GM19463 (cell line): ENCODE measurements at regions not wholly inside any gene's neighbourhood (a gene's known extent, or its start where the extent isn't known, plus 50 kb on each side); places are given as distances from the start of the nearest gene placed in this dataset.
"Not testable (repeated sequence)": the region's sequence is repeated elsewhere in the genome, so short reads cannot be mapped to it uniquely, and the experiment has no call there.

Experiments
- ATAC-seq: cut with Tn5 transposase; IDR thresholded peaks from one replicate; pipeline ENCODE4 v1.9.1; 2021; ENCODE audit warnings: mild to moderate bottlenecking, moderate library complexity; ENCODE audit not compliant: unreplicated experiment

DNA sequence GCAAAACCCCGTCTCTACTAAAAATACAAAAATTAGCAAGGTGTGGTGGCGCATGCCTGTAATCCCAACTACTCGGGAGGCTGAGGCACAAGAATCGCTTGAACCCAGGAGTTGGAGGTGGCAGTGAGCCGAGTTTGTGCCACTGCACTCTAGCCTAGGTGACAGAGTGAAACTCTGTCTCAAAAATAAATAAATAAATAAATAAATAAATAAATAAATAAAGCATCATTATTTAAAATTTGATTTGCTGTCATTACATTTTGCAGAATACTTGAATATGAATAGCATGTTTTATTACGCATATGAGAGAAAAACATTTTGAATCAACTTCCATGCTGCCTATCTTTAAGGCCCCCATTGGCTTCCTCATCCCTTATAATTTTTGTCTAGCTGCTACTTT, 53.4 kb upstream of the MED14 start:
- not testable (repeated sequence) for ATAC-seq

DNA sequence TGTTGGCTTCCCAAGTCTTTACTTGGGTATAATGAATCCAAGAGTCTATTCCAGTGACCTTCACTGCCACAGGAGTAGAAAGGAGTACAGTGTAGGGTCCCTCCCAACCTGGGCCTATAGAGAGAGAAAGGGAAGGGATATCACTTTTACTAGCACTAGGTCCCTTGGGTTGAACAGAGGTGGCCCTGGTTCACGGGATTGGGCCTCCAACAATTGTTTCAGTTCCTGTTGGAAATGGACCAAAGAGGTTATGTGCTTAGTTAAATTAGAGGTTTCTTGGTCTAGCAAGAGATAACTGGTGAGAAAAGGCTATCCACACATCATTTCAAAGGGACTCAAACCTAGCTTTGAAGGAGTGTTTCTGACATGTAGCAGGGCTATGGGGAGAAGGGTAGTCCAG, 57.1 kb upstream of the MED14 start:
- ATAC-seq = no peak

DNA sequence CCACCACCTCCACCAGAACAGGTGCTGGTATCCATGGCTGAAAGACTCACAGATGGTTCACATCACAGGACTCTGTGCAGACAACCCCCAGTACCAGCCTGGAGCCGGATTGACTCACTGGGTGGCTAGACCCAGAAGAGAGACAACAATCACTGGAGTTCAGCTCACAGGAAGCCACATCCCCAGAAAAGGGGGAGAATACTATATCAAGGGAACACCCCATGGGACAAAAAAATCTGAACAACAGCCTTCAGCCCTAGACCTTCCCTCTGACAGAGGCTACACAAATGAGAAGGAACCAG, 59.4 kb upstream of the MED14 start:
- not testable (repeated sequence) for ATAC-seq

DNA sequence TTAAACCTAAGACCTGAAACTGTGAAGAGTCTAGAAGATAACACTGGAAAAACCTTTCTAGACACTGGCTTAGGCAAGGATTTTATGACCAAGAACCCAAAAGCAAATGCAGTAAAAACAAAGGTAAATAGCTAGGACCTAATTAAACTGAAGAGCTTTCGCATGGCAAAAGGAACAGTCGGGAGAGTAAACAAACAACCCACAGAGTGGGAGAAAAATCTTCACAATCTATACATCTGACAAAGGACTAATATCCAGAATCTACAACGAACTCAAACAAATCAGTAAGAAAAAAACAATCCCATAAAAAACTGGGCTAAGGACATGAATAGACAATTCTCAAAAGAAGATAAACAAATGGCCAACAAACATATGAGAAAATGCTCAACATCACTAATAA, 64.4 kb upstream of the MED14 start:
- not testable (repeated sequence) for ATAC-seq

GRCh38 chrX:40805404-40805803, 70.1 kb upstream of the MED14 start:
- ATAC-seq = no peak

GRCh38 chrX:40806513-40807220, 71.3 kb upstream of the MED14 start:
- no peak for ATAC-seq

DNA sequence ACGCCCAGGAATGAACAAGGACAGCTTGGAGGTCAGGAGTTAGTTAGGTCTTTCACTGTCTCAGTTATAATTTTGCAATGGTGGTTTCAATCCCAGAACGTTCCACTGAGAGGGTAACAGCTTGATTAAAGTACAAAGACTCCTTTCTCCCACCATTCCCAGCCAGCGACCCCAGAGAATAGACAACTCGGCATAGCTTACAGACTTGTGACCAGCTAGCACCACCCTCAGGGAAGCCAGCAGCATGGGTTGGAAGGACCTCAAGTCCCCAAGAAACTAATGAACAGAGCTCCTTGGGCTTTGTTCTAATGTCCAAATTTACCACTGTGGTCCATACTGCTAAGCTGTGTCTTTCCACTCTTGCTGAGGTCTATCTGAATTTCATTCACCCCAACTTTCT, 72.0 kb upstream of the MED14 start:
- no peak for ATAC-seq

GRCh38 chrX:40808203-40808602, 72.9 kb upstream of the MED14 start:
- ATAC-seq = no peak

GRCh38 chrX:40809210-40809609, 73.9 kb upstream of the MED14 start:
- no peak for ATAC-seq

- ATAC-seq = not testable (repeated sequence)
Observed at GRCh38 chrX:40815045-40815444, 79.7 kb upstream of the MED14 start.

DNA sequence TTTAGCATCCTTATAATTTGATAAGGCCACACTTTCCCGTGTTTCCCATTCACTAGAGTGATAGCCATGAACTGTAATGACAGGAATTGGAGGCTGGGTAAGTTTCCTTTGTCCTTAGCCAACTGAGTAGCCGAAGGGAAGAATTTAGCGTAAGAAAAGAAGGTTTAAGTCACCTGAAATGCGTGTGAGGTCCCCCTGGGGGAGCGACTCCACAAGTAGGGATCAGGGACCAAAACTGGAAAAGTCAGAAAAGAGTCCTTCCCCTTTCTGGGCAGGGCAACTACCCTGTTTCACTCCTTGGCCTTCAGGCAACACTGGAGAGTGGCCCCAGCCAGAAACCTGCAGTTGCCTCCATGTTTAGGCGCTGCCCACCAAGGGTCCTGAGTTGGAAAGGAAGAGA, 81.6 kb upstream of the MED14 start:
- no peak for ATAC-seq

- ATAC-seq = no peak
Observed at GRCh38 chrX:40818236-40818635, 82.9 kb upstream of the MED14 start.

DNA sequence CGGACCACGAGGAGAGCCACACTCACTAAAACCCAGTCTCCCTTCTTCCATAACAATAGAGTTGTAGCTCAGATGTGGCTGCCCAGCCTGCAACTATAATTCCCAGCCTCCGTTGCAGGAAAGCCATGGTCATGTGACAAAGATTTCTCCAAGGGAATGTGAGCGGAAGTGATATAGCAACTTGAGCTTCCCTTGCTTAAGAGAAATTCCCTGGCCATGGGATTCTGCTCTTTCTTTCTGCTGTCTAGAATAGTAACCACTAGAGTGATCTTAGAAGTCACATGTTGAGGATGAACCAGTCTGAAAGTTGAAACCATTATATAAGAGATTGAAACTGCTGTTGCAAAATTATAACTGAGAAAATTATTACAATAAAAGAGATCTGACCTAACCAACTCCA, 86.4 kb upstream of the MED14 start:
- no peak for ATAC-seq

- ATAC-seq = no peak
Observed at GRCh38 chrX:40827331-40827730, 92.0 kb upstream of the MED14 start.

- no peak for ATAC-seq
Observed at GRCh38 chrX:40831750-40832149, 96.4 kb upstream of the MED14 start.

- ATAC-seq = no peak
Observed at GRCh38 chrX:40832723-40833122, 97.4 kb upstream of the MED14 start.

- no peak for ATAC-seq
Observed at GRCh38 chrX:40834225-40834624, 98.9 kb upstream of the MED14 start.

GRCh38 chrX:40835526-40835925, 100.2 kb upstream of the MED14 start:
- no peak for ATAC-seq

- ATAC-seq = no peak
Observed at GRCh38 chrX:40843643-40844042, 108.3 kb upstream of the MED14 start.

DNA sequence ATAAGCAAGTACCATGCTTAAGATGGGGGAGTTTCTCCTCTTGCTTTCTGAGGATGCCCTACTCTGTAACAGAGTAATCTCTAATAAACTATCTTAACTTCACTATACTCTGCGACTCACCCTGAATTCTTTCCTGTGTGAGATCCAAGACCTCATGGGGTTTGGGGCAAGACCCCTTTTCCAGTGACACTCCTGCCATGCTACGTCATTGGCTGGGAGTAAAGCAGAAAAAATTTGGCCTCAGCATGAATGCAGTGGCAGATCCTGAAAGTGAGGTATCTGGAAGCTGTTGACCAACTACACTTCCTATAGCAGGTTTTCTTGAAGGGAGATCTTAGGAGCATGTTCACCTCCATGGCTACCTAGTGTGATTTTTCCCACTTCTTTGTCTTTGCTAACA, 109.1 kb upstream of the MED14 start:
- ATAC-seq = no peak

- no peak for ATAC-seq
Observed at GRCh38 chrX:40845331-40845911, 110.1 kb upstream of the MED14 start.

DNA sequence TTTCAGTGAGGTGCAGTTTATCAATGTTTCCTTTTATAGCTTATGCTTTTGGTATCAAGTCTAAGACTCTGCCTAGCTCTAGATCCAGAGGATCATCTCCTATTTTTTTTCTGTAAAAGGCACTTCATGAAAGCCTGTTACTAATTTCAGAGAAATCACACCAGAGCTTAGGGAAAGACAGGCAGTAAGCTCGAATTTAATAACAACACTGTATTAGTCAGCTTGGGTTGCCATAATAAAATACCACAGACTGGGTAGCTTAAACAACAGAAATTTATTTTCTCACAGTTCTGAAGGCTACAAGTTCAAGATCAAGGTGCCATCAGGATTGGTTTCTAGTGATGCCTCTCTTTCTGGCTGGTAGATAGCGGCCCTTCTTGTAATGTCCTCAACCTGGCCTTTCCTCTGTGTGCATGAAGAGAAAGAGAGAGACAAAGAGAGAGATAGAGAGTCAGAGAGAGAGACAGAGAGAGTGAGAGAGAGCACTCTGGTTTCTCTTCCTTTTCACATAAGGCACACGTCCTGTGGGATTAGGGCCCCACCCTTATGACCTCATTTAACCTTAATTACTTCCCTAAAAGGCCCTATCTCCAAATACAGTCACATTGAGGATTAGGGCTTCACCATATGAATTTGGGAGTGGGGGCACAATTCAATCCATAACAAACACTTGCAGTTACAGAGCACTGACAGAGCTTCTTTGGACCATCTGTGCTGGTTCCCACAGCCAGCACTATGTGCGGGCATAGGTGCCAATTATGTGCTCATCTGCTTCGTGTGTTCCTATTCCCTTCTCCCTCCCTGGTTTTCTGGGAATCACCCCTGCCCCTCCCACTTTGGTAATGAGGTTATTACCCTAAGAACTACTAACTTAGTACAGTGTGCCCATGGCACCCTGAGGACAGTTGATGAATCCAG, 114.8 kb upstream of the MED14 start:
- no peak for ATAC-seq
